ENCODE measurements at regions not wholly inside any gene's neighbourhood (a gene's known extent, or its start where the extent isn't known, plus 50 kb on each side); places are given as distances from the start of the nearest gene placed in this dataset.

DNA sequence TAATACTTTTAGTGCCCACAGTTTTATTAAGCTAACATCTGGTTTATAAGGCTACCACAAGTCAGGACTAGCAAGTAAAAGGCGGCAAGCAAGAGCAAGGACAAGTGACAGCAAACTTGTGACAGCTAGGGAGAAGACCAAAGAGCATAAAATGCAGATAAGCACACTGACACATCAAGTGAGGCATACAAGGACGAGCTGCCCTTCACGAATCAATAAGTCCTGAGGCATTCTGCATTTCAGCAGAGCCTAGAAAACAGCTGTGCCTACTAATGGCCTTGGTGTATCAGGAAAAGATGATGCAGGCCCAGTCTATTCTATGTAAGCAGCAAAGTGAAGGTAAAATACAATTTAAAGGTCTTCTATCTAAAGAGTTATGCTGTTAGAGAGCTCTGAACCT lies 74.8 kb downstream of the KRTAP19-8 start:
- no peak for TF ChIP-seq ZKSCAN1 (IDR thresholded peaks at IDR 0.05; ENCODE audit: low read length)
- no peak for TF ChIP-seq MIER3 (CRISPR knock-in tag; IDR thresholded peaks at IDR 0.05; ENCODE audit: borderline replicate concordance)
- no peak for TF ChIP-seq CEBPB (IDR thresholded peaks at IDR 0.05; ENCODE audit: borderline replicate concordance, low read depth, low read length)

Measured in HepG2 (cell line).